Activated CD8-positive, alpha-beta T cell treated with anti-CD3 and anti-CD28 coated beads, Interleukin-2, amount 10 ng/mL, durations not matched to agents 7 days and 5 days (primary cell): ENCODE measurements at regions not wholly inside any gene's neighbourhood (a gene's known extent, or its start where the extent isn't known, plus 50 kb on each side); places are given as distances from the start of the nearest gene placed in this dataset.

ENCODE experiments used
- ATAC-seq: fragments of 150-1000 bp; cut with Tn5 transposase; one replicate; pipeline ENCODE4 v1.10.0; 2021; ENCODE audit warnings: moderate library complexity
- CTCF ChIA-PET: fragments of 350-600 bp; sonication (Branson Sonifier 250); formaldehyde crosslinking; loops from one replicate; lab custom pipeline; 2021; ENCODE audit warnings: antibody characterized with exemption; lab: Charles Lee
- POLR2A ChIA-PET: fragments of 350-600 bp; sonication (Branson Sonifier 250); formaldehyde crosslinking; loops from one replicate; lab custom pipeline; 2021; ENCODE audit warnings: antibody characterized with exemption; lab: Charles Lee
- DNase-seq: peaks from one replicate; pipeline ENCODE4 v3.0.0-alpha.2; 2020
- H3K27ac Mint-ChIP-seq: one replicate; pipeline ENCODE4 v1.8.0; 2021; ENCODE audit warnings: mild to moderate bottlenecking, mixed read lengths
- H3K27me3 Mint-ChIP-seq: one replicate; pipeline ENCODE4 v1.8.0; 2021; ENCODE audit warnings: low read depth, mixed read lengths
- H3K36me3 Mint-ChIP-seq: one replicate; pipeline ENCODE4 v1.8.0; 2021; ENCODE audit warnings: low read depth, mixed read lengths
- H3K4me1 Mint-ChIP-seq: one replicate; pipeline ENCODE4 v1.8.0; 2021; ENCODE audit warnings: low read depth, mixed read lengths
- H3K4me3 Mint-ChIP-seq: one replicate; pipeline ENCODE4 v1.8.0; 2021; ENCODE audit warnings: mild to moderate bottlenecking, mixed read lengths
- H3K9me3 Mint-ChIP-seq: one replicate; pipeline ENCODE4 v1.8.0; 2022; ENCODE audit warnings: mixed read lengths; ENCODE audit not compliant: insufficient read depth

- CTCF ChIA-PET = no interaction called here
- Mint-ChIP-seq H3K36me3 (no peaks in the 10 kb centered on the region), H3K4me1 (no peaks in the 10 kb centered on the region), H3K4me3 (no peak overlapping the region), H3K9me3 (no peaks in the 10 kb centered on the region), H3K27me3 (peaks cover 11% of the 10 kb centered on the region), H3K27ac (no peak overlapping the region)
- POLR2A ChIA-PET = no interaction called here
- ATAC-seq (no peak), DNase-seq (no peak)
Measured at GRCh38 chr10:104505521-104506042, 135.5 kb upstream of the SORCS3 start.

- H3K4me1 Mint-ChIP-seq = no peaks in the 10 kb centered on the region
- ChIA-PET POLR2A (no interaction called here), CTCF (no interaction called here)
- H3K9me3 Mint-ChIP-seq = no peaks in the 10 kb centered on the region
- no peaks in the 10 kb centered on the region for H3K36me3 Mint-ChIP-seq
- DNase-seq (no peak), ATAC-seq (no peak)
- H3K4me3 Mint-ChIP-seq = no peak overlapping the region
- no peak overlapping the region for H3K27ac Mint-ChIP-seq
- peaks cover 7% of the 10 kb centered on the region for H3K27me3 Mint-ChIP-seq
Measured at GRCh38 chr10:104509981-104510380, 131.1 kb upstream of the SORCS3 start.

- ATAC-seq (no peak), DNase-seq (no peak)
- ChIA-PET POLR2A (no interaction called here), CTCF (no interaction called here)
- H3K4me1 Mint-ChIP-seq = no peaks in the 10 kb centered on the region
- H3K9me3 Mint-ChIP-seq = no peaks in the 10 kb centered on the region
- H3K4me3 Mint-ChIP-seq = no peak overlapping the region
- H3K36me3 Mint-ChIP-seq = no peaks in the 10 kb centered on the region
- peaks cover 7% of the 10 kb centered on the region for H3K27me3 Mint-ChIP-seq
- no peak overlapping the region for H3K27ac Mint-ChIP-seq
Measured at GRCh38 chr10:104510644-104511043, 130.4 kb upstream of the SORCS3 start.

GRCh38 chr10:104512800-104513199 is 128.3 kb upstream of the SORCS3 start:
- CTCF ChIA-PET = no interaction called here
- no peaks in the 10 kb centered on the region for H3K36me3 Mint-ChIP-seq

GRCh38 chr10:104515678-104516199 is 125.4 kb upstream of the SORCS3 start:
- POLR2A ChIA-PET = no interaction called here
- Mint-ChIP-seq H3K9me3 (no peaks in the 10 kb centered on the region), H3K4me3 (no peak overlapping the region), H3K36me3 (no peaks in the 10 kb centered on the region), H3K27me3 (peaks cover 5% of the 10 kb centered on the region), H3K4me1 (no peaks in the 10 kb centered on the region), H3K27ac (no peak overlapping the region)
- ATAC-seq = no peak
- CTCF ChIA-PET = no interaction called here
- DNase-seq = no peak

More at GRCh38 chr10:104512800-104513199, 128.3 kb upstream of the SORCS3 start:
- Mint-ChIP-seq H3K4me1 (no peaks in the 10 kb centered on the region), H3K9me3 (no peaks in the 10 kb centered on the region), H3K4me3 (no peak overlapping the region), H3K27me3 (peaks cover 7% of the 10 kb centered on the region), H3K27ac (no peak overlapping the region)
- DNase-seq = no peak
- no peak for ATAC-seq
- POLR2A ChIA-PET = no interaction called here

- Mint-ChIP-seq H3K9me3 (no peaks in the 10 kb centered on the region), H3K27me3 (peaks cover 2% of the 10 kb centered on the region), H3K36me3 (no peaks in the 10 kb centered on the region), H3K4me3 (no peak overlapping the region), H3K4me1 (no peaks in the 10 kb centered on the region), H3K27ac (no peak overlapping the region)
- CTCF ChIA-PET = no interaction called here
- DNase-seq (no peak), ATAC-seq (no peak)
- POLR2A ChIA-PET = no interaction called here
Measured at GRCh38 chr10:104516986-104517385, 124.1 kb upstream of the SORCS3 start.

- peaks cover 2% of the 10 kb centered on the region for H3K27me3 Mint-ChIP-seq
- no peak overlapping the region for H3K4me3 Mint-ChIP-seq
- ChIA-PET POLR2A (no interaction called here), CTCF (no interaction called here)
- H3K9me3 Mint-ChIP-seq = no peaks in the 10 kb centered on the region
- no peak for ATAC-seq
- H3K27ac Mint-ChIP-seq = no peak overlapping the region
- H3K4me1 Mint-ChIP-seq = no peaks in the 10 kb centered on the region
- H3K36me3 Mint-ChIP-seq = no peaks in the 10 kb centered on the region
- DNase-seq = no peak
Measured at GRCh38 chr10:104517946-104518345, 123.1 kb upstream of the SORCS3 start.

GRCh38 chr10:104518891-104519290 is 122.2 kb upstream of the SORCS3 start:
- Mint-ChIP-seq H3K36me3 (no peaks in the 10 kb centered on the region), H3K27ac (no peak overlapping the region), H3K27me3 (peaks cover 2% of the 10 kb centered on the region), H3K4me1 (no peaks in the 10 kb centered on the region), H3K4me3 (no peak overlapping the region), H3K9me3 (no peaks in the 10 kb centered on the region)
- no peak for ATAC-seq
- POLR2A ChIA-PET = no interaction called here
- DNase-seq = no peak
- CTCF ChIA-PET = no interaction called here

GRCh38 chr10:104520653-104521052 is 120.4 kb upstream of the SORCS3 start:
- POLR2A ChIA-PET = no interaction called here
- ATAC-seq = no peak

GRCh38 chr10:104521901-104522694 is 119.0 kb upstream of the SORCS3 start:
- no peaks in the 10 kb centered on the region for H3K9me3 Mint-ChIP-seq
- H3K36me3 Mint-ChIP-seq = no peaks in the 10 kb centered on the region
- peaks cover 2% of the 10 kb centered on the region for H3K27me3 Mint-ChIP-seq
- no peaks in the 10 kb centered on the region for H3K4me1 Mint-ChIP-seq
- CTCF ChIA-PET = no interaction called here
- ATAC-seq = no peak
- POLR2A ChIA-PET = no interaction called here
- no peak for DNase-seq
- no peak overlapping the region for H3K27ac Mint-ChIP-seq
- H3K4me3 Mint-ChIP-seq = no peak overlapping the region

More at GRCh38 chr10:104520653-104521052, 120.4 kb upstream of the SORCS3 start:
- CTCF ChIA-PET = no interaction called here
- Mint-ChIP-seq H3K4me1 (no peaks in the 10 kb centered on the region), H3K9me3 (no peaks in the 10 kb centered on the region), H3K27me3 (peaks cover 2% of the 10 kb centered on the region), H3K27ac (no peak overlapping the region), H3K36me3 (no peaks in the 10 kb centered on the region), H3K4me3 (no peak overlapping the region)
- no peak for DNase-seq

- ATAC-seq (no peak), DNase-seq (no peak)
- Mint-ChIP-seq H3K27ac (no peak overlapping the region), H3K36me3 (no peaks in the 10 kb centered on the region), H3K4me3 (no peak overlapping the region), H3K9me3 (no peaks in the 10 kb centered on the region), H3K4me1 (no peaks in the 10 kb centered on the region), H3K27me3 (no peaks in the 10 kb centered on the region)
- ChIA-PET CTCF (no interaction called here), POLR2A (no interaction called here)
Measured at GRCh38 chr10:104526188-104526587, 114.9 kb upstream of the SORCS3 start.

- Mint-ChIP-seq H3K4me1 (no peaks in the 10 kb centered on the region), H3K27ac (no peak overlapping the region), H3K9me3 (no peaks in the 10 kb centered on the region), H3K27me3 (no peaks in the 10 kb centered on the region), H3K36me3 (no peaks in the 10 kb centered on the region), H3K4me3 (no peak overlapping the region)
- ChIA-PET CTCF (no interaction called here), POLR2A (no interaction called here)
- no peak for ATAC-seq
- no peak for DNase-seq
Measured at GRCh38 chr10:104527013-104527412, 114.1 kb upstream of the SORCS3 start.
